Activated T-helper 9 cell treated with anti-CD3 and anti-CD28 coated beads, Interleukin-2, amount 50 U/mL, for 16 hours (primary cell): ENCODE measurements at regions not wholly inside any gene's neighbourhood (a gene's known extent, or its start where the extent isn't known, plus 50 kb on each side); places are given as distances from the start of the nearest gene placed in this dataset.

Experiments
- DNase-seq: peaks from one replicate; pipeline ENCODE4 v3.0.0-alpha.2; 2020; ENCODE audit warnings: low read depth

GRCh38 chr2:8006181-8006580 lies 675.7 kb upstream of the ID2 start:
- no peak for DNase-seq

GRCh38 chr2:8006626-8007025 lies 675.2 kb upstream of the ID2 start:
- DNase-seq = no peak

- DNase-seq = no peak
Observed at GRCh38 chr2:8009010-8009597, 672.8 kb upstream of the ID2 start.

- no peak for DNase-seq
Observed at GRCh38 chr2:8015848-8016600, 665.8 kb upstream of the ID2 start.

- DNase-seq = no peak
Observed at GRCh38 chr2:8016688-8017087, 665.2 kb upstream of the ID2 start.

- no peak for DNase-seq
Observed at GRCh38 chr2:8018956-8019355, 662.9 kb upstream of the ID2 start.

- no peak for DNase-seq
Observed at GRCh38 chr2:8019934-8020333, 661.9 kb upstream of the ID2 start.

- DNase-seq = no peak
Observed at GRCh38 chr2:8021921-8022320, 659.9 kb upstream of the ID2 start.

- DNase-seq = no peak
Observed at GRCh38 chr2:8022908-8023640, 658.8 kb upstream of the ID2 start.

GRCh38 chr2:8024506-8024905 lies 657.4 kb upstream of the ID2 start:
- DNase-seq = no peak

GRCh38 chr2:8026381-8026780 lies 655.5 kb upstream of the ID2 start:
- no peak for DNase-seq

- DNase-seq = no peak
Observed at GRCh38 chr2:8027387-8027786, 654.5 kb upstream of the ID2 start.

- DNase-seq = no peak
Observed at GRCh38 chr2:8028036-8028435, 653.8 kb upstream of the ID2 start.

- no peak for DNase-seq
Observed at GRCh38 chr2:8028436-8028835, 653.4 kb upstream of the ID2 start.

- no peak for DNase-seq
Observed at GRCh38 chr2:8028981-8029380, 652.9 kb upstream of the ID2 start.

- DNase-seq = no peak
Observed at GRCh38 chr2:8030573-8031303, 651.1 kb upstream of the ID2 start.

GRCh38 chr2:8031370-8031769 lies 650.5 kb upstream of the ID2 start:
- no peak for DNase-seq

- no peak for DNase-seq
Observed at GRCh38 chr2:8033546-8034096, 648.2 kb upstream of the ID2 start.

- no peak for DNase-seq
Observed at GRCh38 chr2:8036366-8036765, 645.5 kb upstream of the ID2 start.

- no peak for DNase-seq
Observed at GRCh38 chr2:8039732-8040131, 642.1 kb upstream of the ID2 start.

- no peak for DNase-seq
Observed at GRCh38 chr2:8043295-8043694, 638.6 kb upstream of the ID2 start.

- no peak for DNase-seq
Observed at GRCh38 chr2:8044046-8044594, 637.7 kb upstream of the ID2 start.
